Keratinocyte (primary cell): ENCODE measurements at regions not wholly inside any gene's neighbourhood (a gene's known extent, or its start where the extent isn't known, plus 50 kb on each side); places are given as distances from the start of the nearest gene placed in this dataset.

Source experiments
- CTCF ChIP-seq, 3 experiments: IDR thresholded peaks in 1 of 3; conservative IDR thresholded peaks in 1 of 3; optimal IDR thresholded peaks in 1 of 3; 2 replicates in 2 of 3; 3 replicates in 1 of 3; pipeline versions ENCODE3 to v1.5.1; 2011; ENCODE audit warnings: low read length in 3 of 3, mild to moderate bottlenecking in 3 of 3, moderate library complexity in 2 of 3, control low read depth in 1 of 3, inconsistent platforms in 1 of 3; ENCODE audit not compliant: insufficient read depth in 2 of 3; ENCODE audit errors: extremely low read depth in 1 of 3
- EZH2 ChIP-seq: IDR thresholded peaks from one replicate; pipeline ENCODE4 v1.6.1; 2012; ENCODE audit warnings: inconsistent platforms, mild to moderate bottlenecking, low read length, moderate library complexity

- TF ChIP-seq CTCF (optimal IDR thresholded peaks at IDR 0.05 in 1 of 3, IDR thresholded peaks at IDR 0.05 in 1 of 3, conservative IDR thresholded peaks at IDR 0.05 in 1 of 3; ENCODE audit: extremely low read depth in 1 of 3, insufficient read depth in 2 of 3, low read length in 3 of 3) = no peak
- no peak for TF ChIP-seq EZH2
Measured at GRCh38 chr20:24134284-24134683, 145.7 kb upstream of the GGTLC1 start.
